22Rv1 (cell line): ENCODE measurements at regions not wholly inside any gene's neighbourhood (a gene's known extent, or its start where the extent isn't known, plus 50 kb on each side); places are given as distances from the start of the nearest gene placed in this dataset.

ENCODE experiments used
- CTCF ChIP-seq: fragments of 450-650 bp; IDR thresholded peaks from 2 replicates; pipeline ENCODE4 v1.5.1; 2017; ENCODE audit warnings: mild to moderate bottlenecking
- ZFX ChIP-seq: fragments of 450-650 bp; IDR thresholded peaks from 2 replicates; pipeline ENCODE4 v1.6.1; 2017; ENCODE audit warnings: antibody characterized with exemption, borderline replicate concordance

- TF ChIP-seq CTCF (no peak), ZFX (no peak)
These were observed 156.4 kb downstream of the INSIG2 start for GRCh38 chr2:118244686-118245085.
